ENCODE measurements at regions not wholly inside any gene's neighbourhood (a gene's known extent, or its start where the extent isn't known, plus 50 kb on each side); places are given as distances from the start of the nearest gene placed in this dataset.

- TF ChIP-seq ZFP3 (CRISPR knock-in tag; IDR thresholded peaks at IDR 0.05) (no peak), ZC3H10 (CRISPR knock-in tag; IDR thresholded peaks at IDR 0.05) (no peak), RARB (CRISPR knock-in tag; IDR thresholded peaks at IDR 0.05) (no peak), ESRRG (CRISPR knock-in tag; IDR thresholded peaks at IDR 0.05) (no peak), CSRNP3 (CRISPR knock-in tag; IDR thresholded peaks at IDR 0.05) (no peak), OSR1 (CRISPR knock-in tag; IDR thresholded peaks at IDR 0.05) (no peak), CSDC2 (CRISPR knock-in tag; IDR thresholded peaks at IDR 0.05) (no peak), POU6F1 (CRISPR knock-in tag; IDR thresholded peaks at IDR 0.05; ENCODE audit: borderline replicate concordance, low read depth) (no peak), SNAI2 (CRISPR knock-in tag; IDR thresholded peaks at IDR 0.05) (no peak), ZNF70 (CRISPR knock-in tag; IDR thresholded peaks at IDR 0.05) (no peak)
- TF ChIP-seq, protein P1, sequence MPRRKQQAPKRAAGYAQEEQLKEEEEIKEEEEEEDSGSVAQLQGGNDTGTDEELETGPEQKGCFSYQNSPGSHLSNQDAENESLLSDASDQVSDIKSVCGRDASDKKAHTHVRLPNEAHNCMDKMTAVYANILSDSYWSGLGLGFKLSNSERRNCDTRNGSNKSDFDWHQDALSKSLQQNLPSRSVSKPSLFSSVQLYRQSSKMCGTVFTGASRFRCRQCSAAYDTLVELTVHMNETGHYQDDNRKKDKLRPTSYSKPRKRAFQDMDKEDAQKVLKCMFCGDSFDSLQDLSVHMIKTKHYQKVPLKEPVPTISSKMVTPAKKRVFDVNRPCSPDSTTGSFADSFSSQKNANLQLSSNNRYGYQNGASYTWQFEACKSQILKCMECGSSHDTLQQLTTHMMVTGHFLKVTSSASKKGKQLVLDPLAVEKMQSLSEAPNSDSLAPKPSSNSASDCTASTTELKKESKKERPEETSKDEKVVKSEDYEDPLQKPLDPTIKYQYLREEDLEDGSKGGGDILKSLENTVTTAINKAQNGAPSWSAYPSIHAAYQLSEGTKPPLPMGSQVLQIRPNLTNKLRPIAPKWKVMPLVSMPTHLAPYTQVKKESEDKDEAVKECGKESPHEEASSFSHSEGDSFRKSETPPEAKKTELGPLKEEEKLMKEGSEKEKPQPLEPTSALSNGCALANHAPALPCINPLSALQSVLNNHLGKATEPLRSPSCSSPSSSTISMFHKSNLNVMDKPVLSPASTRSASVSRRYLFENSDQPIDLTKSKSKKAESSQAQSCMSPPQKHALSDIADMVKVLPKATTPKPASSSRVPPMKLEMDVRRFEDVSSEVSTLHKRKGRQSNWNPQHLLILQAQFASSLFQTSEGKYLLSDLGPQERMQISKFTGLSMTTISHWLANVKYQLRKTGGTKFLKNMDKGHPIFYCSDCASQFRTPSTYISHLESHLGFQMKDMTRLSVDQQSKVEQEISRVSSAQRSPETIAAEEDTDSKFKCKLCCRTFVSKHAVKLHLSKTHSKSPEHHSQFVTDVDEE (CRISPR knock-in tag; IDR thresholded peaks at IDR 0.05), result no peak
- no peak for ATAC-seq
Measured at GRCh38 chr3:159146392-159146791, 344.5 kb downstream of the MFSD1 start.

DNA sequence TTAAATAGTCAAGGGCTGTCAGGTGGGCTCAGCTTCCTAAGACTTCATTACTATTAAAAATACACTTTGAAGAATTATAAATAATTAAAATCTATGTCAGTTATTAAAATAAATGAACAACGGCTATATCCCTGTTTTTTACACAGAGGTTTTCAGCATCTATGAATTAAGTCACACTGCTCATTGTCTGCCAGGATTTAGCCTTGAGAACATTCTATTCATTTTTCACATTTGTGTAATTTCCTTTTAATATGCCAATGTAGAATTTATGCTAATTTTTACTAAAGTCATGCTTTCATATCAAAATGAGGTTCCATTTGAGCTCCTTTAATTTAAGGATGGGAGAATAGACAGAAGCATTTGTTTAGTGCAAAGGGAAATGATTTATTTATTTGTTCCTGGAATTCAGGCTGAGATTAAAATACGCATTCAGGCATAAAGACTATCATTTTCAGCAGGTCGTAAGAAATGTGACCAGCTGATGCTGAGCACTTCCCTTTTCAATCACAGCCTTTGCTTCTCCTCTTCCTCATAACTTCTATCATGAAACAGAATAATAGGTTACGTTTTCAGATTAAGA, 345.1 kb downstream of the MFSD1 start:
- TF ChIP-seq ESRRG (CRISPR knock-in tag; IDR thresholded peaks at IDR 0.05), result no peak
- no peak for TF ChIP-seq ZNF70 (CRISPR knock-in tag; IDR thresholded peaks at IDR 0.05)
- no peak for TF ChIP-seq CREB5 (CRISPR knock-in tag; IDR thresholded peaks at IDR 0.05; ENCODE audit: low read depth)
- no peak for TF ChIP-seq TCF4 (CRISPR knock-in tag; IDR thresholded peaks at IDR 0.05; ENCODE audit: borderline replicate concordance)
- no peak for TF ChIP-seq POU6F1 (CRISPR knock-in tag; IDR thresholded peaks at IDR 0.05; ENCODE audit: borderline replicate concordance, low read depth)
- no peak for TF ChIP-seq RARB (CRISPR knock-in tag; IDR thresholded peaks at IDR 0.05)
- no peak for TF ChIP-seq ISL1 (CRISPR knock-in tag; IDR thresholded peaks at IDR 0.05)
- no peak for TF ChIP-seq SNAI2 (CRISPR knock-in tag; IDR thresholded peaks at IDR 0.05)
- TF ChIP-seq, protein P1 (CRISPR knock-in tag; IDR thresholded peaks at IDR 0.05), result no peak
- no peak for ATAC-seq

- ATAC-seq, result no peak
- no peak for TF ChIP-seq ISL1 (CRISPR knock-in tag; IDR thresholded peaks at IDR 0.05)
- no peak for TF ChIP-seq POU6F1 (CRISPR knock-in tag; IDR thresholded peaks at IDR 0.05; ENCODE audit: borderline replicate concordance, low read depth)
- no peak for TF ChIP-seq ZNF565 (CRISPR knock-in tag; conservative IDR thresholded peaks at IDR 0.05; ENCODE audit: low read depth)
- no peak for TF ChIP-seq OSR1 (CRISPR knock-in tag; IDR thresholded peaks at IDR 0.05)
- no peak for TF ChIP-seq GLIS3 (CRISPR knock-in tag; IDR thresholded peaks at IDR 0.05)
- TF ChIP-seq ZNF70 (CRISPR knock-in tag; IDR thresholded peaks at IDR 0.05), result no peak
- TF ChIP-seq SNAI2 (CRISPR knock-in tag; IDR thresholded peaks at IDR 0.05), result no peak
- TF ChIP-seq TOX (CRISPR knock-in tag; IDR thresholded peaks at IDR 0.05; ENCODE audit: borderline replicate concordance), result no peak
- no peak for TF ChIP-seq CREB5 (CRISPR knock-in tag; IDR thresholded peaks at IDR 0.05; ENCODE audit: low read depth)
- TF ChIP-seq ZC3H10 (CRISPR knock-in tag; IDR thresholded peaks at IDR 0.05), result no peak
- no peak for TF ChIP-seq ESRRG (CRISPR knock-in tag; IDR thresholded peaks at IDR 0.05)
Measured at GRCh38 chr3:159147813-159148212, 346.0 kb downstream of the MFSD1 start.

Measured in SK-N-SH treated with all-trans-retinoic acid at 6 μM for 48 hours (cell line).